Right lobe of liver (tissue), 4 donors: ENCODE measurements at regions not wholly inside any gene's neighbourhood (a gene's known extent, or its start where the extent isn't known, plus 50 kb on each side); places are given as distances from the start of the nearest gene placed in this dataset.

Experiments used
- CTCF ChIP-seq, 4 donors: fragments of 200-600 bp in 3 of 4; fragments of 450-650 bp in 1 of 4; IDR thresholded peaks; one replicate each; pipeline versions ENCODE4 v1.5.1 to v1.8.0; 2016 to 2022; ENCODE audit warnings: antibody characterized with exemption in 4 of 4, mild to moderate bottlenecking in 2 of 4
- POLR2A ChIP-seq: fragments of 450-650 bp; IDR thresholded peaks from one replicate; pipeline ENCODE4 v1.6.1; 2017; ENCODE audit warnings: antibody characterized with exemption, mild to moderate bottlenecking
- donor health status: DM: no; HTN: no; CAD: no.
- donor health status: DM: no; HTN: no; CAD: no.
- donor health status: DM: no; HTN: yes; CAD: no.

GRCh38 chr20:19112828-19113227 lies 99.6 kb upstream of the SLC24A3 start:
- TF ChIP-seq CTCF (IDR thresholded peaks at IDR 0.05) (no peak), POLR2A (no peak)
